ENCODE measurements at regions not wholly inside any gene's neighbourhood (a gene's known extent, or its start where the extent isn't known, plus 50 kb on each side); places are given as distances from the start of the nearest gene placed in this dataset.

GRCh38 chr12:22740656-22741355, 115.8 kb downstream of the ETNK1 start:
- H3K27ac ChIP-seq (ENCODE audit: low read length) = no peak overlapping the region
- 92% methylated on average over 2 of the region's 4 CpGs for WGBS (ENCODE audit: insufficient coverage, low lambda C conversion rate)
- H3K36me3 ChIP-seq (ENCODE audit: control insufficient read depth, insufficient read depth, low read length) = no peaks in the 10 kb centered on the region
- H3K27me3 ChIP-seq (ENCODE audit: control insufficient read depth, insufficient read depth, low read length) = no peaks in the 10 kb centered on the region
- H3K4me1 ChIP-seq (ENCODE audit: control insufficient read depth, insufficient read depth, low read length) = no peaks in the 10 kb centered on the region
- DNase-seq = no peak
- H3K9me3 ChIP-seq (ENCODE audit: control insufficient read depth, low read depth, low read length) = no peaks in the 10 kb centered on the region
- H3K4me3 ChIP-seq (ENCODE audit: low read length) = no peak overlapping the region

- Histone ChIP-seq H3K36me3 (ENCODE audit: control insufficient read depth, insufficient read depth, low read length) (no peaks in the 10 kb centered on the region), H3K9me3 (ENCODE audit: control insufficient read depth, low read depth, low read length) (no peaks in the 10 kb centered on the region), H3K27me3 (ENCODE audit: control insufficient read depth, insufficient read depth, low read length) (no peaks in the 10 kb centered on the region), H3K4me1 (ENCODE audit: control insufficient read depth, insufficient read depth, low read length) (no peaks in the 10 kb centered on the region), H3K4me3 (ENCODE audit: low read length) (no peak overlapping the region), H3K27ac (ENCODE audit: low read length) (no peak overlapping the region)
- DNase-seq = no peak
Observed at GRCh38 chr12:22743700-22744099, 118.7 kb downstream of the ETNK1 start.

GRCh38 chr12:22744197-22744596, 119.2 kb downstream of the ETNK1 start:
- no CpG with 5 or more reads among the region's 1 CpG for whole genome bisulfite sequencing (ENCODE audit: insufficient coverage, low lambda C conversion rate)
- Histone ChIP-seq H3K27me3 (ENCODE audit: control insufficient read depth, insufficient read depth, low read length) (no peaks in the 10 kb centered on the region), H3K27ac (ENCODE audit: low read length) (no peak overlapping the region), H3K36me3 (ENCODE audit: control insufficient read depth, insufficient read depth, low read length) (no peaks in the 10 kb centered on the region), H3K4me1 (ENCODE audit: control insufficient read depth, insufficient read depth, low read length) (no peaks in the 10 kb centered on the region), H3K9me3 (ENCODE audit: control insufficient read depth, low read depth, low read length) (no peaks in the 10 kb centered on the region), H3K4me3 (ENCODE audit: low read length) (no peak overlapping the region)
- no peak for DNase-seq

GRCh38 chr12:22746720-22747119, 121.7 kb downstream of the ETNK1 start:
- H3K36me3 ChIP-seq (ENCODE audit: control insufficient read depth, insufficient read depth, low read length) = no peaks in the 10 kb centered on the region
- H3K4me1 ChIP-seq (ENCODE audit: control insufficient read depth, insufficient read depth, low read length) = no peaks in the 10 kb centered on the region
- no peak for DNase-seq
- no peak overlapping the region for H3K4me3 ChIP-seq (ENCODE audit: low read length)
- no peak overlapping the region for H3K27ac ChIP-seq (ENCODE audit: low read length)
- H3K27me3 ChIP-seq (ENCODE audit: control insufficient read depth, insufficient read depth, low read length) = no peaks in the 10 kb centered on the region
- no peaks in the 10 kb centered on the region for H3K9me3 ChIP-seq (ENCODE audit: control insufficient read depth, low read depth, low read length)
- 80% methylated on average over 1 of the region's 3 CpGs for WGBS (ENCODE audit: insufficient coverage, low lambda C conversion rate)

- Histone ChIP-seq H3K4me3 (ENCODE audit: low read length) (no peak overlapping the region), H3K27ac (ENCODE audit: low read length) (no peak overlapping the region), H3K9me3 (ENCODE audit: control insufficient read depth, low read depth, low read length) (no peaks in the 10 kb centered on the region), H3K36me3 (ENCODE audit: control insufficient read depth, insufficient read depth, low read length) (no peaks in the 10 kb centered on the region), H3K27me3 (ENCODE audit: control insufficient read depth, insufficient read depth, low read length) (no peaks in the 10 kb centered on the region), H3K4me1 (ENCODE audit: control insufficient read depth, insufficient read depth, low read length) (no peaks in the 10 kb centered on the region)
- WGBS (ENCODE audit: insufficient coverage, low lambda C conversion rate) = no CpG with 5 or more reads among the region's 1 CpG
- DNase-seq = no peak
Observed at GRCh38 chr12:22755629-22756028, 130.7 kb downstream of the ETNK1 start.

- Histone ChIP-seq H3K36me3 (ENCODE audit: control insufficient read depth, insufficient read depth, low read length) (no peaks in the 10 kb centered on the region), H3K27me3 (ENCODE audit: control insufficient read depth, insufficient read depth, low read length) (no peaks in the 10 kb centered on the region), H3K9me3 (ENCODE audit: control insufficient read depth, low read depth, low read length) (no peaks in the 10 kb centered on the region), H3K4me3 (ENCODE audit: low read length) (no peak overlapping the region), H3K27ac (ENCODE audit: low read length) (no peak overlapping the region), H3K4me1 (ENCODE audit: control insufficient read depth, insufficient read depth, low read length) (no peaks in the 10 kb centered on the region)
- no peak for DNase-seq
- WGBS (ENCODE audit: insufficient coverage, low lambda C conversion rate) = 80% methylated on average over 1 of the region's 8 CpGs
Observed at GRCh38 chr12:22759769-22760674, 135.1 kb downstream of the ETNK1 start.

- Histone ChIP-seq H3K4me3 (ENCODE audit: low read length) (no peak overlapping the region), H3K4me1 (ENCODE audit: control insufficient read depth, insufficient read depth, low read length) (no peaks in the 10 kb centered on the region), H3K9me3 (ENCODE audit: control insufficient read depth, low read depth, low read length) (no peaks in the 10 kb centered on the region), H3K27me3 (ENCODE audit: control insufficient read depth, insufficient read depth, low read length) (no peaks in the 10 kb centered on the region), H3K27ac (ENCODE audit: low read length) (no peak overlapping the region), H3K36me3 (ENCODE audit: control insufficient read depth, insufficient read depth, low read length) (no peaks in the 10 kb centered on the region)
- no peak for DNase-seq
- WGBS (ENCODE audit: insufficient coverage, low lambda C conversion rate) = 94% methylated on average over 3 of the region's 15 CpGs
Observed at GRCh38 chr12:22765421-22766130, 140.6 kb downstream of the ETNK1 start.

GRCh38 chr12:22766911-22767420, 142.0 kb downstream of the ETNK1 start:
- Histone ChIP-seq H3K9me3 (ENCODE audit: control insufficient read depth, low read depth, low read length) (no peaks in the 10 kb centered on the region), H3K27ac (ENCODE audit: low read length) (no peak overlapping the region), H3K4me1 (ENCODE audit: control insufficient read depth, insufficient read depth, low read length) (no peaks in the 10 kb centered on the region), H3K27me3 (ENCODE audit: control insufficient read depth, insufficient read depth, low read length) (no peaks in the 10 kb centered on the region), H3K36me3 (ENCODE audit: control insufficient read depth, insufficient read depth, low read length) (no peaks in the 10 kb centered on the region), H3K4me3 (ENCODE audit: low read length) (no peak overlapping the region)
- DNase-seq = no peak
- 95% methylated on average over 4 of the region's 7 CpGs for WGBS (ENCODE audit: insufficient coverage, low lambda C conversion rate)

- no CpG with 5 or more reads among the region's 3 CpGs for WGBS (ENCODE audit: insufficient coverage, low lambda C conversion rate)
- peaks cover 2% of the 10 kb centered on the region for H3K9me3 ChIP-seq (ENCODE audit: control insufficient read depth, low read depth, low read length)
- H3K27ac ChIP-seq (ENCODE audit: low read length) = no peak overlapping the region
- H3K36me3 ChIP-seq (ENCODE audit: control insufficient read depth, insufficient read depth, low read length) = no peaks in the 10 kb centered on the region
- H3K4me3 ChIP-seq (ENCODE audit: low read length) = no peak overlapping the region
- H3K4me1 ChIP-seq (ENCODE audit: control insufficient read depth, insufficient read depth, low read length) = no peaks in the 10 kb centered on the region
- no peak for DNase-seq
- no peaks in the 10 kb centered on the region for H3K27me3 ChIP-seq (ENCODE audit: control insufficient read depth, insufficient read depth, low read length)
Observed at GRCh38 chr12:22781339-22781738, 156.4 kb downstream of the ETNK1 start.

GRCh38 chr12:22787557-22787956, 162.6 kb downstream of the ETNK1 start:
- no peaks in the 10 kb centered on the region for H3K9me3 ChIP-seq (ENCODE audit: control insufficient read depth, low read depth, low read length)
- 48% methylated on average over 4 of the region's 7 CpGs for WGBS (ENCODE audit: insufficient coverage, low lambda C conversion rate)
- H3K27me3 ChIP-seq (ENCODE audit: control insufficient read depth, insufficient read depth, low read length) = no peaks in the 10 kb centered on the region
- no peak overlapping the region for H3K27ac ChIP-seq (ENCODE audit: low read length)
- no peak for DNase-seq
- H3K36me3 ChIP-seq (ENCODE audit: control insufficient read depth, insufficient read depth, low read length) = no peaks in the 10 kb centered on the region
- no peaks in the 10 kb centered on the region for H3K4me1 ChIP-seq (ENCODE audit: control insufficient read depth, insufficient read depth, low read length)
- no peak overlapping the region for H3K4me3 ChIP-seq (ENCODE audit: low read length)
